ENCODE measurements at regions not wholly inside any gene's neighbourhood (a gene's known extent, or its start where the extent isn't known, plus 50 kb on each side); places are given as distances from the start of the nearest gene placed in this dataset.

DNA sequence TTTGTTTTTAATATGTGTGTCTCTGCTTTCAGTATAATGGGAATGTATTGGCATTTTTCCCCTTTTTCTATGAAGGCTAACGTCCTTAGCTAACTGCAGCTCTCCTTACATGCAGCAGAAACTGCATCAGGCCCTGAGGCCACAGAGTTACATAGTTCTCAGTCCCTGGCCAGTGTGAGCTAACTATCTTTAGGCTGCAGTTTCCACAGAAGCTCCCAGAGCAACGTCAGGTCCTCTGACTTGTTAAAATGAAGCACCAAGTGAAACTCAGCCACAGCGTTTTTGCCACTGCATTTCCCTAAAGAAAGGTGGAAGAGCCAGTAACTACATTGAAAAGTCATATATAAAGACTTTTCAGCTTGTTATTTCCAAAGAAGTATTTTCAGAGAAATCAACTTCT is 244.7 kb downstream of the CBLN4 start (continued):
- TF ChIP-seq, protein P1, sequence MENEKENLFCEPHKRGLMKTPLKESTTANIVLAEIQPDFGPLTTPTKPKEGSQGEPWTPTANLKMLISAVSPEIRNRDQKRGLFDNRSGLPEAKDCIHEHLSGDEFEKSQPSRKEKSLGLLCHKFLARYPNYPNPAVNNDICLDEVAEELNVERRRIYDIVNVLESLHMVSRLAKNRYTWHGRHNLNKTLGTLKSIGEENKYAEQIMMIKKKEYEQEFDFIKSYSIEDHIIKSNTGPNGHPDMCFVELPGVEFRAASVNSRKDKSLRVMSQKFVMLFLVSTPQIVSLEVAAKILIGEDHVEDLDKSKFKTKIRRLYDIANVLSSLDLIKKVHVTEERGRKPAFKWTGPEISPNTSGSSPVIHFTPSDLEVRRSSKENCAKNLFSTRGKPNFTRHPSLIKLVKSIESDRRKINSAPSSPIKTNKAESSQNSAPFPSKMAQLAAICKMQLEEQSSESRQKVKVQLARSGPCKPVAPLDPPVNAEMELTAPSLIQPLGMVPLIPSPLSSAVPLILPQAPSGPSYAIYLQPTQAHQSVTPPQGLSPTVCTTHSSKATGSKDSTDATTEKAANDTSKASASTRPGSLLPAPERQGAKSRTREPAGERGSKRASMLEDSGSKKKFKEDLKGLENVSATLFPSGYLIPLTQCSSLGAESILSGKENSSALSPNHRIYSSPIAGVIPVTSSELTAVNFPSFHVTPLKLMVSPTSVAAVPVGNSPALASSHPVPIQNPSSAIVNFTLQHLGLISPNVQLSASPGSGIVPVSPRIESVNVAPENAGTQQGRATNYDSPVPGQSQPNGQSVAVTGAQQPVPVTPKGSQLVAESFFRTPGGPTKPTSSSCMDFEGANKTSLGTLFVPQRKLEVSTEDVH (IDR thresholded peaks at IDR 0.05; ENCODE audit: low read depth, partially characterized antibody): no peak
- TF ChIP-seq ETV6 (conservative IDR thresholded peaks at IDR 0.05 in 1 of 2, IDR thresholded peaks at IDR 0.05 in 1 of 2; ENCODE audit: borderline replicate concordance in 1 of 2, low read depth in 1 of 2) (no peak), GATAD2B (conservative IDR thresholded peaks at IDR 0.05; ENCODE audit: low read depth) (no peak), RFX5 (IDR thresholded peaks at IDR 0.05; ENCODE audit: low read depth, low read length) (no peak), CBX3 (IDR thresholded peaks at IDR 0.05; ENCODE audit: borderline replicate concordance, low read depth) (no peak)

DNA sequence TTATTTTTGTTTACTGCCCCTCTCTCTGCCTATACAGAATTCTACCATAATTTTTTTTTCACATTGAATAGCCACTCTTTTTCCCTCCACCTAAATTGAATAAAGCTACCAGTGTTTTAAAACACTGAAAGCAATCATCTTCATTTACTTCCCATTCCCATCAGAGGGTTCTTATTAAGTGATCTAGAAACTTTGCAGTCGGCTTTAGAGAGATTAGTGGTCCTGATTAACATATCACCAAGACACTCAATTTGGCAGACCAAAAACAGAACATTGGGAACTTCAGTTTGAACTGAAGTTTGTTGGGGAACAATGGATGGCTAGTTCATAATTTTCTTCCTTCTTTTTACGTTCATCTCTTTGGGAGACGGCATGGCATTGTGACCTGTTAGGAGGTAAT is 249.5 kb downstream of the CBLN4 start:
- ATAC-seq (no peak), DNase-seq (ENCODE audit: low read depth, low spot score) (no peak), FAIRE-seq (no peak)
- ChIA-PET SMC1A (ENCODE audit: uncharacterized antibody, unreplicated experiment) (no interaction called here), RAD21 (ENCODE audit: unreplicated experiment) (no interaction called here), POLR2A (no interaction called here), CTCF (no interaction called here)
- no peak overlapping the region for H3K4me3 ChIP-seq
- H4K20me1 ChIP-seq (ENCODE audit: control insufficient read depth, insufficient read depth): no peaks in the 10 kb centered on the region
- H3K36me3 ChIP-seq (ENCODE audit: control insufficient read depth in 2 of 2, insufficient read depth in 2 of 2, low read length in 1 of 2): no peaks in the 10 kb centered on the region
- no peak overlapping the region for H3K9ac ChIP-seq (ENCODE audit: control insufficient read depth, insufficient read depth, low read length)
- no peak overlapping the region for H2AFZ ChIP-seq (ENCODE audit: control insufficient read depth, low read depth, low read length)
- H3K4me1 ChIP-seq (ENCODE audit: control insufficient read depth, insufficient read depth, low read length): no peaks in the 10 kb centered on the region
- intact Hi-C loops (cut with micrococcal nuclease; ENCODE audit: unreplicated experiment) (no loop called here), in situ Hi-C loops (cut with MboI) (no loop called here)
- no peaks in the 10 kb centered on the region for H3K27me3 ChIP-seq (replicated peaks in 1 of 2; ENCODE audit: control insufficient read depth in 2 of 2, insufficient read depth in 2 of 2, low read length in 1 of 2)
- no TSS peak for BruUV-seq (replicated peaks)
- H3K4me2 ChIP-seq (ENCODE audit: control insufficient read depth, insufficient read depth): no peak overlapping the region
- 9% methylated on average over 3 of the region's 3 CpGs for WGBS (ENCODE audit: insufficient coverage, insufficient replicate concordance, low lambda C conversion rate, missing lambda C conversion rate)
- no peaks in the 10 kb centered on the region for H3K79me2 ChIP-seq (ENCODE audit: control insufficient read depth, insufficient read depth, low read length)
- H3K27ac ChIP-seq (ENCODE audit: control insufficient read depth, insufficient read depth): no peak overlapping the region
- no peaks in the 10 kb centered on the region for H3K9me3 ChIP-seq (replicated peaks; ENCODE audit: control insufficient read depth, insufficient read depth, low read length)
- no peak for TF ChIP-seq BMI1 (IDR thresholded peaks at IDR 0.05; ENCODE audit: borderline replicate concordance)
- no peak for TF ChIP-seq ASH2L (IDR thresholded peaks at IDR 0.05; ENCODE audit: borderline replicate concordance, low read depth)
- no peak for TF ChIP-seq HCFC1 (IDR thresholded peaks at IDR 0.05; ENCODE audit: low read length)
- no peak for TF ChIP-seq MTA3 (IDR thresholded peaks at IDR 0.05; ENCODE audit: borderline replicate concordance, low read length)
- TF ChIP-seq, protein P2, sequence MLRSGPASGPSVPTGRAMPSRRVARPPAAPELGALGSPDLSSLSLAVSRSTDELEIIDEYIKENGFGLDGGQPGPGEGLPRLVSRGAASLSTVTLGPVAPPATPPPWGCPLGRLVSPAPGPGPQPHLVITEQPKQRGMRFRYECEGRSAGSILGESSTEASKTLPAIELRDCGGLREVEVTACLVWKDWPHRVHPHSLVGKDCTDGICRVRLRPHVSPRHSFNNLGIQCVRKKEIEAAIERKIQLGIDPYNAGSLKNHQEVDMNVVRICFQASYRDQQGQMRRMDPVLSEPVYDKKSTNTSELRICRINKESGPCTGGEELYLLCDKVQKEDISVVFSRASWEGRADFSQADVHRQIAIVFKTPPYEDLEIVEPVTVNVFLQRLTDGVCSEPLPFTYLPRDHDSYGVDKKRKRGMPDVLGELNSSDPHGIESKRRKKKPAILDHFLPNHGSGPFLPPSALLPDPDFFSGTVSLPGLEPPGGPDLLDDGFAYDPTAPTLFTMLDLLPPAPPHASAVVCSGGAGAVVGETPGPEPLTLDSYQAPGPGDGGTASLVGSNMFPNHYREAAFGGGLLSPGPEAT (IDR thresholded peaks at IDR 0.05; ENCODE audit: low read depth): no peak
- TF ChIP-seq SMARCA5 (IDR thresholded peaks at IDR 0.05): no peak
- TF ChIP-seq, protein P3, sequence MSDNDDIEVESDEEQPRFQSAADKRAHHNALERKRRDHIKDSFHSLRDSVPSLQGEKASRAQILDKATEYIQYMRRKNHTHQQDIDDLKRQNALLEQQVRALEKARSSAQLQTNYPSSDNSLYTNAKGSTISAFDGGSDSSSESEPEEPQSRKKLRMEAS (IDR thresholded peaks at IDR 0.05; ENCODE audit: low read depth, low read length): no peak
- TF ChIP-seq, protein P4, sequence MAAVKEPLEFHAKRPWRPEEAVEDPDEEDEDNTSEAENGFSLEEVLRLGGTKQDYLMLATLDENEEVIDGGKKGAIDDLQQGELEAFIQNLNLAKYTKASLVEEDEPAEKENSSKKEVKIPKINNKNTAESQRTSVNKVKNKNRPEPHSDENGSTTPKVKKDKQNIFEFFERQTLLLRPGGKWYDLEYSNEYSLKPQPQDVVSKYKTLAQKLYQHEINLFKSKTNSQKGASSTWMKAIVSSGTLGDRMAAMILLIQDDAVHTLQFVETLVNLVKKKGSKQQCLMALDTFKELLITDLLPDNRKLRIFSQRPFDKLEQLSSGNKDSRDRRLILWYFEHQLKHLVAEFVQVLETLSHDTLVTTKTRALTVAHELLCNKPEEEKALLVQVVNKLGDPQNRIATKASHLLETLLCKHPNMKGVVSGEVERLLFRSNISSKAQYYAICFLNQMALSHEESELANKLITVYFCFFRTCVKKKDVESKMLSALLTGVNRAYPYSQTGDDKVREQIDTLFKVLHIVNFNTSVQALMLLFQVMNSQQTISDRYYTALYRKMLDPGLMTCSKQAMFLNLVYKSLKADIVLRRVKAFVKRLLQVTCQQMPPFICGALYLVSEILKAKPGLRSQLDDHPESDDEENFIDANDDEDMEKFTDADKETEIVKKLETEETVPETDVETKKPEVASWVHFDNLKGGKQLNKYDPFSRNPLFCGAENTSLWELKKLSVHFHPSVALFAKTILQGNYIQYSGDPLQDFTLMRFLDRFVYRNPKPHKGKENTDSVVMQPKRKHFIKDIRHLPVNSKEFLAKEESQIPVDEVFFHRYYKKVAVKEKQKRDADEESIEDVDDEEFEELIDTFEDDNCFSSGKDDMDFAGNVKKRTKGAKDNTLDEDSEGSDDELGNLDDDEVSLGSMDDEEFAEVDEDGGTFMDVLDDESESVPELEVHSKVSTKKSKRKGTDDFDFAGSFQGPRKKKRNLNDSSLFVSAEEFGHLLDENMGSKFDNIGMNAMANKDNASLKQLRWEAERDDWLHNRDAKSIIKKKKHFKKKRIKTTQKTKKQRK (IDR thresholded peaks at IDR 0.05; ENCODE audit: low read depth, low read length): no peak

Data from GM12878 (cell line).